NT2/D1 (cell line): ENCODE measurements at regions not wholly inside any gene's neighbourhood (a gene's known extent, or its start where the extent isn't known, plus 50 kb on each side); places are given as distances from the start of the nearest gene placed in this dataset.

Experiments
- DNase-seq: peaks from one replicate; pipeline ENCODE4 v3.0.0-alpha.2; 2011; ENCODE audit warnings: low read depth, low spot score
- H3K27me3 ChIP-seq: 2 replicates; pipeline ENCODE4 v1.6.0; 2011; ENCODE audit warnings: mild to moderate bottlenecking; ENCODE audit not compliant: insufficient read length, insufficient read depth
- H3K36me3 ChIP-seq: 2 replicates; pipeline ENCODE4 v1.6.1; 2011; ENCODE audit warnings: mild to moderate bottlenecking, low read length, mixed read lengths; ENCODE audit not compliant: insufficient read depth, insufficient read length
- H3K4me1 ChIP-seq: 2 replicates; pipeline ENCODE4 v1.5.1; 2011; ENCODE audit not compliant: insufficient read depth, insufficient read length
- H3K4me3 ChIP-seq: 2 replicates; pipeline ENCODE4 v1.5.1; 2011; ENCODE audit warnings: low read depth; ENCODE audit not compliant: insufficient read length
- H3K9ac ChIP-seq: 2 replicates; pipeline ENCODE4 v1.6.0; 2011; ENCODE audit warnings: low read depth; ENCODE audit not compliant: insufficient read length
- H3K9me3 ChIP-seq: 2 replicates; pipeline ENCODE4 v1.5.1; 2011; ENCODE audit warnings: mild to moderate bottlenecking, low read length; ENCODE audit not compliant: insufficient read depth
- SUZ12 ChIP-seq: IDR thresholded peaks from 2 replicates; pipeline ENCODE4 v1.6.1; 2011; ENCODE audit not compliant: insufficient read length, insufficient read depth; ENCODE audit errors: extremely low read depth
- YY1 ChIP-seq: IDR thresholded peaks from 2 replicates; pipeline ENCODE4 v1.6.1; 2011; ENCODE audit not compliant: insufficient read length, insufficient read depth
- ZNF274 ChIP-seq: IDR thresholded peaks from 2 replicates; pipeline ENCODE4 v1.6.1; 2011; ENCODE audit warnings: mild to moderate bottlenecking, low read depth, low read length

- no peak overlapping the region for H3K9ac ChIP-seq
- peaks cover 12% of the 10 kb centered on the region for H3K9me3 ChIP-seq
- H3K27me3 ChIP-seq, result no peaks in the 10 kb centered on the region
- TF ChIP-seq SUZ12 (no peak), ZNF274 (no peak), YY1 (no peak)
- no peak overlapping the region for H3K4me3 ChIP-seq
- DNase-seq, result no peak
- H3K4me1 ChIP-seq, result no peaks in the 10 kb centered on the region
- no peaks in the 10 kb centered on the region for H3K36me3 ChIP-seq
Measured at GRCh38 chr2:156098506-156098905, 234.0 kb downstream of the NR4A2 start.

- Histone ChIP-seq H3K9ac (no peak overlapping the region), H3K36me3 (no peaks in the 10 kb centered on the region), H3K27me3 (no peaks in the 10 kb centered on the region), H3K4me3 (no peak overlapping the region), H3K9me3 (peaks cover under 1% of the 10 kb centered on the region; the same call in 1 of the 2 replicates), H3K4me1 (peaks cover 4% of the 10 kb centered on the region)
- no peak for DNase-seq
- TF ChIP-seq SUZ12, result no peak
- TF ChIP-seq ZNF274, result no peak
- no peak for TF ChIP-seq YY1
Measured at GRCh38 chr2:156088587-156088986, 243.9 kb downstream of the NR4A2 start.

GRCh38 chr2:156087875-156088274, 244.6 kb downstream of the NR4A2 start:
- Histone ChIP-seq H3K4me1 (peaks cover 4% of the 10 kb centered on the region), H3K36me3 (no peaks in the 10 kb centered on the region), H3K9ac (no peak overlapping the region), H3K27me3 (no peaks in the 10 kb centered on the region), H3K9me3 (peaks cover 8% of the 10 kb centered on the region; the same call in 1 of the 2 replicates), H3K4me3 (no peak overlapping the region)
- DNase-seq, result no peak
- TF ChIP-seq YY1, result no peak
- no peak for TF ChIP-seq ZNF274
- no peak for TF ChIP-seq SUZ12

GRCh38 chr2:156083763-156084493, 248.6 kb downstream of the NR4A2 start:
- H3K4me3 ChIP-seq, result no peak overlapping the region
- no peak overlapping the region for H3K9ac ChIP-seq
- no peaks in the 10 kb centered on the region for H3K36me3 ChIP-seq
- peaks cover 9% of the 10 kb centered on the region; the same call in 1 of the 2 replicates for H3K9me3 ChIP-seq
- TF ChIP-seq YY1, result no peak
- no peak for TF ChIP-seq ZNF274
- TF ChIP-seq SUZ12, result no peak
- H3K27me3 ChIP-seq, result no peaks in the 10 kb centered on the region
- H3K4me1 ChIP-seq, result peaks cover 4% of the 10 kb centered on the region
- DNase-seq, result peak; percentile 13

- Histone ChIP-seq H3K4me3 (no peak overlapping the region), H3K9me3 (0 out of 2 replicates have a peak, but pooled peaks cover 9% of the 10 kb centered on the region), H3K36me3 (no peaks in the 10 kb centered on the region), H3K4me1 (peaks cover 4% of the 10 kb centered on the region), H3K9ac (no peak overlapping the region), H3K27me3 (no peaks in the 10 kb centered on the region)
- DNase-seq, result no peak
- TF ChIP-seq YY1, result no peak
- no peak for TF ChIP-seq SUZ12
Measured at GRCh38 chr2:156079845-156080244, 252.7 kb downstream of the NR4A2 start.

GRCh38 chr2:156077041-156077742, 255.3 kb downstream of the NR4A2 start:
- no peak overlapping the region for H3K4me3 ChIP-seq
- TF ChIP-seq ZNF274 (no peak), SUZ12 (no peak), YY1 (no peak)
- H3K27me3 ChIP-seq, result no peaks in the 10 kb centered on the region
- no peaks in the 10 kb centered on the region for H3K9me3 ChIP-seq
- H3K4me1 ChIP-seq, result no peaks in the 10 kb centered on the region
- no peak for DNase-seq
- H3K9ac ChIP-seq, result no peak overlapping the region
- no peaks in the 10 kb centered on the region for H3K36me3 ChIP-seq

GRCh38 chr2:156065912-156066311, 266.6 kb downstream of the NR4A2 start:
- Histone ChIP-seq H3K4me3 (no peak overlapping the region), H3K9me3 (no peaks in the 10 kb centered on the region), H3K4me1 (no peaks in the 10 kb centered on the region), H3K36me3 (no peaks in the 10 kb centered on the region), H3K9ac (no peak overlapping the region), H3K27me3 (no peaks in the 10 kb centered on the region)
- TF ChIP-seq SUZ12 (no peak), YY1 (no peak), ZNF274 (no peak)
- DNase-seq, result no peak
